NCI-H1436 (cell line): ENCODE measurements at regions not wholly inside any gene's neighbourhood (a gene's known extent, or its start where the extent isn't known, plus 50 kb on each side); places are given as distances from the start of the nearest gene placed in this dataset.
A peak's percentile ranks its signal among the peaks of the same experiment; 100 is the strongest.

Experiments
- DNase-seq: peaks from one replicate; lab custom pipeline; 2025; lab: John Stamatoyannopoulos, UW

GRCh38 chr12:63410197-63410596 is 258.1 kb downstream of the DPY19L2 start:
- no peak for DNase-seq

DNA sequence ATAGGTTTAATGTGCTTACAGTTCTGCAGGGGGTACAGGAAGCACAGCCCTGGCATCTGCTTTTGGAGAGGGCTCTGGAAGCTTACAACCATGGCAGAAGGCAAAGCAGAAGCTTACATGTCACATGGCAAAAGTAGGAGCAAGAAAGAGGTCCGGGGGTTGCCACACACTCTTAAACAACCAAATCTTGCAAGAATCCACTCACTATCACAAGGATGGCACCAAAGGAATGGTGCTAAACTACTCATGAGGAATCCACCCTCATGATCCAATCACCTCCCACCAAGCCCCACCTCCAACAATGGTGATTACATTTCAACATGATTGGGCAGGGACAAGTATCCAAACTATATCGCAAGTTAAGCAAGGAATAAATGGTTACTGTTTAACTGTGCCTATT is 255.8 kb upstream of the AVPR1A start:
- DNase-seq: no peak

DNA sequence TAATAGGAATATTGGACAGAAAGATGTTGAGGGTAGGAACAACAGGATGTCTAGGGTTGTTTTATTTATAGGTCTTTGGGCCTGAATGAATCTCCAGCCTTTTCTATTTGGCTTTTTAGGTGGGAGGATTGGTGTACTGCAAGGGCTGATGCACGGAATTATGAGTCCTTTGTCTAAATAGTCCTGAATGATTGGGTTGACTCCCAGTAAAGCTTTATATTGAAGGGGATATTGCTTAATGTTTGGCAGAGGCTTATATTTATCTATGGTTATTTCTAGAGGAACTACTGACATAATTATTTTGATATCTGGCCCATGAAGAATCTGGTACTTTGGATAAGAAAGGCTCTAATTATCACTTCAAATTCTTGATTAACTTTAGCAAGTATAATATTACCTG is 253.6 kb upstream of the AVPR1A start:
- no peak for DNase-seq

GRCh38 chr12:63403256-63403655 is 252.3 kb upstream of the AVPR1A start:
- no peak for DNase-seq

DNA sequence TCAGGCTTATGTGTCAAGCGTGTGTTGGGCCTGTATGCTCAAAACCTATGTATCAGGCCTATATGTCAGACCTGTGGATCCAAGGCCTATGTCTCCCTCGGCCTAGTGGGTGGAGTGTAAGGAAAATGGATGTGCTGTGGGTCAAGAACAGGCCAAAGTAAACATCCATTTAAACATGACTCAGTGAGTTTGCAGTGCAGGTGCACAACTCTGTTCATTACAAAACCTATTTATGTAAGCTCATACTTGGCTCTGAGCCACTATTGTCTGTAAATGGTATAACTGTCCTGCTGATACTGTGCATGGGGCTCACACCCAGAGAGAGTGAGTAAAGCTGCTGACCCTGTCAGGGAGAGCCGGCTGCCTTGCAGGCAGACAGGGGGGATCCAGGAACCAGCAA is 249.7 kb upstream of the AVPR1A start:
- DNase-seq: no peak

GRCh38 chr12:63400318-63400717 is 249.3 kb upstream of the AVPR1A start:
- DNase-seq: no peak

DNA sequence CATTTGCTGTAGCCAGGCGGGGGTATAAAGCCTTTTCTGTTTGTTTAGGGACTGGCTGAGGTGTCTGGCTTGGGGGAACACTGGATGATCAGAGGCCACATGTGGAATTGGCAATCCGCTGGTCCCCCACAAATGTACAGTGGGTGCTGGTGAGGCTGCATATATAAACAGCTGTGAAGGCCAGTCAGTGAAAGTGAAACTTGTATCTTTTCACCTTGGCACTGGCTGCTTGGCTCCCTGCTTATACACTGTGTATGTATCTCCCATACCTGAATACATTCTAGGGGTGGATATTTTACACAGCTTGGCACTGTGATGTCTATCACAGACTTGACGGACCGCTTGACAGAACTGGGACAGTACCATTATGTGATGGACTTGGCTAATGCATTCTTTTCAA is 246.8 kb upstream of the AVPR1A start:
- DNase-seq: no peak

- no peak for DNase-seq
These were observed 245.1 kb upstream of the AVPR1A start for GRCh38 chr12:63396135-63396534.

- no peak for DNase-seq
These were observed 244.0 kb upstream of the AVPR1A start for GRCh38 chr12:63394983-63395382.

- no peak for DNase-seq
These were observed 243.3 kb upstream of the AVPR1A start for GRCh38 chr12:63394349-63394748.

DNA sequence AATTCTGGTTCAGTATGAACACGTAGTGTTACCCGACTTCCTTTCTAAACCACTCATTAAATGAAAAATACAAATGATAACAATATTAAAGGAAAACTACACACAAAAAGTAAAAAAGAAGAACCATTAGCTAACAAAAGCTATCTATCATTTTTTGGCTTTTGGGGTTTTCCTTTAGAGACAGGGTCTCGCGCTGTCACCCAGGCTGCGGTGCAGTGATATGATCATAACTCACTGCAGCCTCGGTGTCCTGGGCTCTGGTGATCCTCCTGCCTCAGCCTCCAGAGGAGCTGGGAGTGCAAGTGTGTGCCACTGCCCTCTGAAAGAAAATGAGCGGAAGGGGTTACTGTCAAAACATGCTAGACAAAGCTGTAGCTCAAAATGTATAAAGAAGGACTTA is 238.2 kb upstream of the AVPR1A start:
- DNase-seq: no peak

DNA sequence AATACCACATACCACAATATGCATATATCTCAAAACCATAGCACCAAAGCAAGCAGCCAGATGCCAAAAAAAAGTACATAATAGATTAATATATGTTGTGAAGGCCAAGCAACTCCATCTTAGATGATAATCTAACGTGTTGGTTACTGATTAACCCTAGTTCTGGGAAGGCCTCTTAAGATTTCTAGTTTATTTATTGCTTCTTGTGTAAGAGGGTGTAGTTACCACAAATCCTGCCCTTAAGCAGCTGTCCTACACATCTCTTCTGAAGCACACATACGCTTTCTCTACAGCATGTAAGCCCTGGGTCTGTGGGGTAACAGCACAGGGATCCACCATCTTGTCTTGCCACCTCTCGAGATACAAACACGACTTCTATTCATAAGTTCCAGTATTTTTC is 236.8 kb upstream of the AVPR1A start:
- DNase-seq: no peak

GRCh38 chr12:63382930-63383329 is 231.9 kb upstream of the AVPR1A start:
- DNase-seq: no peak

DNA sequence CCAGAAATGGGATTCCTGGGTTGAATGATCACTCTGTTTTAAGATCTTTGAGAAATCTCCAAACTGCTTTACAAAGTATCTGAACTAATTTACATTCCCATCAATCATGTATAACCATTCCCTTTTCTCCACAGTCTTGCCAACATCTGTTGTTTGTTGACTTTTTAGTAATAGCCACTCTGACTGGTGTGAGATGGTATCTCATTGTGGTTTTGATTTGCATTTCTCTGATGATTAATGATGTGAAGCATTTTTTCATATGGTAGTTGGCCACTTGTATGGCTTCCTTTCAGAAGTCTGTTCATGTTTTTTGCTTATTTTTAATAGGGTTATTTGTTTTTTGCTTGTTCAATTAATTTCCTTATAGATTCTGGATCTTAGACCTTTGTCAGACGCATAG is 211.8 kb upstream of the AVPR1A start:
- no peak for DNase-seq

- DNase-seq: no peak
These were observed 211.2 kb upstream of the AVPR1A start for GRCh38 chr12:63362166-63362565.

DNA sequence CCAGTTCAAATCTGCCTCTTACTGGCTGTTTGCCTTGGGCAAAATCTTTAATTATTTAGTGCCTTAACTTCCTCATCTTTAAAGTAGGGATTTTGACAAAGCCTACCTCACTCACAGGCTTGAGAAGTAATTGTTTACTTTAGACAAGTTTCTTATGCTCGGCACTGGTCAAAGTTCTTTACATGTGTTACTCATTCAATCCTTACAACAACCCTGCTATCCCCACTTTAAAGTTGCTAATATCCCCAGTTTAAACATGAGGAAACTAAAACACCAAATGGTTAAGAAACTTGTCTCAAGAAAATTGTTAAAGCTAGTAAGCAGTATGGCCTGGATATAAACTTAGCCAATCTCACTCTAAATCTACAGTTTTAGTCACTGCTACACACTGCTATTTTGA is 204.0 kb upstream of the AVPR1A start:
- DNase-seq: no peak

- DNase-seq: no peak
These were observed 202.6 kb upstream of the AVPR1A start for GRCh38 chr12:63353559-63353958.

GRCh38 chr12:63351370-63351769 is 200.4 kb upstream of the AVPR1A start:
- DNase-seq: no peak

- DNase-seq: no peak
These were observed 197.6 kb upstream of the AVPR1A start for GRCh38 chr12:63348556-63348955.

DNA sequence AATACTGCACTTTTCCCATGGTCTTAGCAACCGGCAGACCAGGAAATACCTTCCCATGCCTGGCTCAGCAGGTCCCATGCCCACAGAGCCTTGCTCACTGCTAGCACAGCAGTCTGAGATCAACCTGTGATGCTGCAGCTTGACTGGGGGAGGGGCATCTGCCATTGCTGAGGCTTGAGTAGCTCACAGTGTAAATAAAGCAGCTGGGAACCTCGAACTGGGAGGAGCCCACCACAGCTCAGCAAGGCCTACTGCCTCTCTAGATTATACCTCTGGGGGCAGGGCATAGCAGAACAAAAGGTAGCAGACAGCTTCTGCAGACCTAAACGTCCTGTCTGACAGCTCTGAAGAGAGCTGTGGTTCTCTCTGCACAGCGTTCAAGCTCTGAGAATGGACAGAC is 186.2 kb upstream of the AVPR1A start:
- peak; percentile 0 for DNase-seq

DNA sequence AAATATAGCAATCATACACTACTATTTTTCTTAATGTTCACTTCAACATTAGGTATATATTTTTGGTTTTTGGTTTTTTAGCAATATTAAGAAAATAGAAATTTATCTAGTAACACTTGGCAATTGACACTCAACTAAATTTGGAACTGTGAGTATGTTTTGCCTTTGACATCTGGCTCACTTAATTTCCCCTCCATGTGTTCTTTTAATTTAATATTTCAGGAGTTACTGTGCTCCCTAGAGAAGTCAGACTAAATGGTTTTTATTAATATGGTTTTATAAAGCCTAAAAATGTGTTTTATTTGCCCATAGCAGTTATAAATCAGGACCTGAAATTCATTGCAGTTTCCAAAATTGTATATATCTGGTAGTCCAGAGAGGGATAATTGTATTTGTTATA is 175.3 kb upstream of the AVPR1A start:
- no peak for DNase-seq

DNA sequence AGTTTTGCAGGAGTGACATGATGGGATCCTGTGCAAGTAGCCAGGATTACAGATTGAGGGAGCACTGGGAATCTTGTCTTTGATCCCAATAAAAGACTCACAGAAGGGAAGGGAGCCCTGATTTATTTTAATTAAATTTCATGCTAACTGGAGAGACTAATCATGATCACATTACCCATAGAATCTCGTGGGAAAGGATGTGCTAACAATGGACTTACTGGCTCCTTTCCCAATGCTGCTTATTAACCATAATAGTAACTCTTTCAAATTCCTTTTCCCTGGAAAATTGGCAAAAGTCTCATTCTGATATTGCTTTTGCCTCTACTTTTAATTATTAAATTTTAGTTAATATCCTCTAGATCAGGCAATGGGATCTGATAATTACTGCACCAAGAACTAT is 174.8 kb upstream of the AVPR1A start:
- DNase-seq: no peak

- no peak for DNase-seq
These were observed 172.9 kb upstream of the AVPR1A start for GRCh38 chr12:63323942-63324341.

DNA sequence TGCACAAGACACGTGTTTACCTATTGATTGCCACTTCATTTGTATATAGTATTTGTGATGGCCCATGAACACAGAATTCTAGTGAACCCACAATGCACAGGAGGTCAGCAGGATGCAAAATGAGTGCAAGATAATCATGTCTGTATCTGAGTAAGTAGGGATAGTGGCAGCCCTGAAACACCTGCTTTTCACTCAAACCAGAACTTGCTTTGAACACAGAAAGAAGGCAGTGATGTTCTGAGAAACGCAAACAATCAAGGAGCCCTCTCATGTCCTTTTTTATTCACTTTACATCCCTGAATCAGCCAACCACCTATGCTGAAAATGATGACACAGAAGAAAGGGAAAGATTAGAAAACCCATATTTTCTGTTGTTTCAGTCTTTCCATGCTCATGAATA is 170.4 kb upstream of the AVPR1A start:
- DNase-seq: no peak

- no peak for DNase-seq
These were observed 169.1 kb upstream of the AVPR1A start for GRCh38 chr12:63319936-63320633.
